ENCODE measurements at regions not wholly inside any gene's neighbourhood (a gene's known extent, or its start where the extent isn't known, plus 50 kb on each side); places are given as distances from the start of the nearest gene placed in this dataset.

- no peak for DNase-seq (ENCODE audit: low read depth)
- no peak overlapping the region for H3K4me3 ChIP-seq (ENCODE audit: control insufficient read depth, low read depth, low read length)
- TF ChIP-seq CTCF (conservative IDR thresholded peaks at IDR 0.05; ENCODE audit: control insufficient read depth, insufficient read depth, low read depth, low read length): no peak
Measured at GRCh38 chr22:27378311-27378800, 423.2 kb downstream of the MN1 start.

GRCh38 chr22:27378995-27379394, 422.6 kb downstream of the MN1 start:
- no peak for TF ChIP-seq CTCF (conservative IDR thresholded peaks at IDR 0.05; ENCODE audit: control insufficient read depth, insufficient read depth, low read depth, low read length)
- no peak overlapping the region for H3K4me3 ChIP-seq (ENCODE audit: control insufficient read depth, low read depth, low read length)
- no peak for DNase-seq (ENCODE audit: low read depth)

- no peak for DNase-seq (ENCODE audit: low read depth)
- H3K4me3 ChIP-seq (ENCODE audit: control insufficient read depth, low read depth, low read length): no peak overlapping the region
- TF ChIP-seq CTCF (conservative IDR thresholded peaks at IDR 0.05; ENCODE audit: control insufficient read depth, insufficient read depth, low read depth, low read length): no peak
Measured at GRCh38 chr22:27380855-27381254, 420.7 kb downstream of the MN1 start.

GRCh38 chr22:27381552-27381951, 420.0 kb downstream of the MN1 start:
- no peak for DNase-seq (ENCODE audit: low read depth)
- no peak for TF ChIP-seq CTCF (conservative IDR thresholded peaks at IDR 0.05; ENCODE audit: control insufficient read depth, insufficient read depth, low read depth, low read length)
- H3K4me3 ChIP-seq (ENCODE audit: control insufficient read depth, low read depth, low read length): no peak overlapping the region

- no peak for TF ChIP-seq CTCF (conservative IDR thresholded peaks at IDR 0.05; ENCODE audit: control insufficient read depth, insufficient read depth, low read depth, low read length)
- H3K4me3 ChIP-seq (ENCODE audit: control insufficient read depth, low read depth, low read length): no peak overlapping the region
- no peak for DNase-seq (ENCODE audit: low read depth)
Measured at GRCh38 chr22:27381960-27382742, 419.4 kb downstream of the MN1 start.

- no peak for DNase-seq (ENCODE audit: low read depth)
- no peak for TF ChIP-seq CTCF (conservative IDR thresholded peaks at IDR 0.05; ENCODE audit: control insufficient read depth, insufficient read depth, low read depth, low read length)
Measured at GRCh38 chr22:27382947-27383346, 418.6 kb downstream of the MN1 start.

More at GRCh38 chr22:27382947-27383346, 418.6 kb downstream of the MN1 start:
- H3K4me3 ChIP-seq (ENCODE audit: control insufficient read depth, low read depth, low read length): no peak overlapping the region

Data from fibroblast of mammary gland (primary cell).